ENCODE measurements at regions not wholly inside any gene's neighbourhood (a gene's known extent, or its start where the extent isn't known, plus 50 kb on each side); places are given as distances from the start of the nearest gene placed in this dataset.

- Histone ChIP-seq H3K36me3 (ENCODE audit: control insufficient read depth in 2 of 2, insufficient read depth in 2 of 2, low read length in 1 of 2) (no peaks in the 10 kb centered on the region), H3K27ac (ENCODE audit: low read depth in 1 of 2, low read length in 1 of 2) (no peak overlapping the region), H3K4me3 (ENCODE audit: low read length in 2 of 2) (no peak overlapping the region), H3K9me3 (ENCODE audit: control insufficient read depth in 2 of 2, insufficient read depth in 1 of 2, low read length in 1 of 2) (no peaks in the 10 kb centered on the region), H3K27me3 (ENCODE audit: control insufficient read depth in 2 of 2, insufficient read depth in 1 of 2, low read length in 1 of 2) (no peaks in the 10 kb centered on the region), H3K4me1 (ENCODE audit: control insufficient read depth in 2 of 2, insufficient read depth in 2 of 2, low read length in 2 of 2) (no peaks in the 10 kb centered on the region)
- WGBS: 59% methylated on average over 1 of the region's 1 CpG
- DNase-seq (ENCODE audit: low read depth in 6 of 9, low spot score in 9 of 9): no peak
These were observed 211.0 kb downstream of the PIK3C3 start for GRCh38 chr18:42165922-42166513.

DNA sequence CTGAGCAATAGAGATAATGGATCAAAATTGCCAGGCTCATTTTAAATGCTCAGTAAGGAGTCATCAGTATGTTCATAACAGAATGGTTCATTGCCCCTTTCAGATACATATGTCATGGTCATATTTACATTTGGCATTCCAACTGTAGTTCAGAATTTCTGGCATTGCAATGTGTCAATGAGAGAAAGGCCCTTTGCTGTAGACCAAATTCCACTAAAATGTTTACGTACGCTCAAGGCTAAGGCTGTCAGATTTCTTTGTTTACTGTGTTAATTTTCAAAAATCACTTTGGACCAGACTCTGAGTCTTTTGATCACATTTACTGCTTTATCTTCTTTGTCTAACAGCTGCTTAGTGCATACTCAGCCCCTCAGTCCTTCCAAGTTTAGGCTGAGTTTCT, 213.5 kb downstream of the PIK3C3 start:
- 91% methylated on average over 2 of the region's 2 CpGs for WGBS
- Histone ChIP-seq H3K36me3 (ENCODE audit: control insufficient read depth in 2 of 2, insufficient read depth in 2 of 2, low read length in 1 of 2) (no peaks in the 10 kb centered on the region), H3K27me3 (ENCODE audit: control insufficient read depth in 2 of 2, insufficient read depth in 1 of 2, low read length in 1 of 2) (no peaks in the 10 kb centered on the region)

DNA sequence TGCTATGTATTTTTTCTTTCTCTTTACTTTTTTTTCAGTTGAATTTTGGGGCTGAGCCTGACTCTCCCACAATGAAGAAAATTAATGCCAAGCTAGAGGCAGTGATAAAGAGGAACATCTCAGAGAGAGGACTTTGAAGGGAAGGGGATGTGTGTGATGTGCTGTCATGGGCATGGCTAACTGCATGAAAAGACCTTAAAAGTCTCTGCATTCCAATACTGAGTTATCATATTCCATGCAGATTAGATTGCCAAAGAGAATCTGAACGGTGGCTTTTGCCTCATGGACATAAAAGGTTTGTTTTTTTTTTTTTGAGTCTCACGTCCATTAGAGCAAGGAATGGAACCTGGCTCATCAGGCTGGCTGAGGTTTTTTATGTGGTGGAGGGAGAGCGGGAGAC, 213.9 kb downstream of the PIK3C3 start:
- Histone ChIP-seq H3K27ac (ENCODE audit: low read depth in 1 of 2, low read length in 1 of 2) (no peak overlapping the region), H3K4me3 (ENCODE audit: low read length in 2 of 2) (no peak overlapping the region), H3K9me3 (ENCODE audit: control insufficient read depth in 2 of 2, insufficient read depth in 1 of 2, low read length in 1 of 2) (no peaks in the 10 kb centered on the region), H3K27me3 (ENCODE audit: control insufficient read depth in 2 of 2, insufficient read depth in 1 of 2, low read length in 1 of 2) (no peaks in the 10 kb centered on the region), H3K36me3 (ENCODE audit: control insufficient read depth in 2 of 2, insufficient read depth in 2 of 2, low read length in 1 of 2) (no peaks in the 10 kb centered on the region), H3K4me1 (ENCODE audit: control insufficient read depth in 2 of 2, insufficient read depth in 2 of 2, low read length in 2 of 2) (no peaks in the 10 kb centered on the region)
- WGBS: 83% methylated on average over 3 of the region's 3 CpGs
- no peak for DNase-seq (ENCODE audit: low read depth in 6 of 9, low spot score in 9 of 9)

More for the DNA sequence above, 213.5 kb downstream of the PIK3C3 start:
- no peaks in the 10 kb centered on the region for H3K9me3 ChIP-seq (ENCODE audit: control insufficient read depth in 2 of 2, insufficient read depth in 1 of 2, low read length in 1 of 2)
- DNase-seq (ENCODE audit: low read depth in 6 of 9, low spot score in 9 of 9): no peak
- no peaks in the 10 kb centered on the region for H3K4me1 ChIP-seq (ENCODE audit: control insufficient read depth in 2 of 2, insufficient read depth in 2 of 2, low read length in 2 of 2)
- H3K4me3 ChIP-seq (ENCODE audit: low read length in 2 of 2): no peak overlapping the region
- H3K27ac ChIP-seq (ENCODE audit: low read depth in 1 of 2, low read length in 1 of 2): no peak overlapping the region

GRCh38 chr18:42174909-42175308, 219.9 kb downstream of the PIK3C3 start:
- H3K4me3 ChIP-seq (ENCODE audit: low read length in 2 of 2): no peak overlapping the region
- WGBS: 96% methylated on average over 1 of the region's 1 CpG
- H3K9me3 ChIP-seq (ENCODE audit: control insufficient read depth in 2 of 2, insufficient read depth in 1 of 2, low read length in 1 of 2): no peaks in the 10 kb centered on the region
- no peak for DNase-seq (ENCODE audit: low read depth in 6 of 9, low spot score in 9 of 9)
- no peaks in the 10 kb centered on the region for H3K4me1 ChIP-seq (ENCODE audit: control insufficient read depth in 2 of 2, insufficient read depth in 2 of 2, low read length in 2 of 2)
- no peaks in the 10 kb centered on the region for H3K36me3 ChIP-seq (ENCODE audit: control insufficient read depth in 2 of 2, insufficient read depth in 2 of 2, low read length in 1 of 2)
- no peaks in the 10 kb centered on the region for H3K27me3 ChIP-seq (ENCODE audit: control insufficient read depth in 2 of 2, insufficient read depth in 1 of 2, low read length in 1 of 2)
- H3K27ac ChIP-seq (ENCODE audit: low read depth in 1 of 2, low read length in 1 of 2): no peak overlapping the region

DNA sequence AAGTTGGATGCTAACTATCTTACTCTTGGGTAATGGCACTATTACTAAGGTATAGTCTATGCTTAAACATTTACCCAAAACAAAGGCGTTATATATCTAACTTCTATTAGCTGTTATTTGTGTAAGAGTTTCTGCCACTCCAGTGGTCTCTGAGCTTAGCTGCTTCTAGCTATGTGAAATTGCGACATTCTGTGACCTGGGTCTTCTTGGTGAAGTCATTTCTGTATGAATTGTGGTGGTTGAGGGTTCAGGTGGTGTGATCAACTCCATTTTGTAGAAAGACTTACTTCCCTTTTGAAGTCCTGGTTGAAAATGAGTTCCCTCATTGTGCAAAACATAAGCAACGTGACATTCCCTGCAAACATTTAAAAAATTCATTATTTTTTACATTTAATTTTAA, 221.6 kb downstream of the PIK3C3 start:
- Histone ChIP-seq H3K4me1 (ENCODE audit: control insufficient read depth in 2 of 2, insufficient read depth in 2 of 2, low read length in 2 of 2) (no peaks in the 10 kb centered on the region), H3K4me3 (ENCODE audit: low read length in 2 of 2) (no peak overlapping the region), H3K27ac (ENCODE audit: low read depth in 1 of 2, low read length in 1 of 2) (no peak overlapping the region), H3K9me3 (ENCODE audit: control insufficient read depth in 2 of 2, insufficient read depth in 1 of 2, low read length in 1 of 2) (no peaks in the 10 kb centered on the region), H3K27me3 (ENCODE audit: control insufficient read depth in 2 of 2, insufficient read depth in 1 of 2, low read length in 1 of 2) (no peaks in the 10 kb centered on the region), H3K36me3 (ENCODE audit: control insufficient read depth in 2 of 2, insufficient read depth in 2 of 2, low read length in 1 of 2) (no peaks in the 10 kb centered on the region)
- DNase-seq (ENCODE audit: low read depth in 6 of 9, low spot score in 9 of 9): no peak
- 84% methylated on average over 3 of the region's 3 CpGs for WGBS

DNA sequence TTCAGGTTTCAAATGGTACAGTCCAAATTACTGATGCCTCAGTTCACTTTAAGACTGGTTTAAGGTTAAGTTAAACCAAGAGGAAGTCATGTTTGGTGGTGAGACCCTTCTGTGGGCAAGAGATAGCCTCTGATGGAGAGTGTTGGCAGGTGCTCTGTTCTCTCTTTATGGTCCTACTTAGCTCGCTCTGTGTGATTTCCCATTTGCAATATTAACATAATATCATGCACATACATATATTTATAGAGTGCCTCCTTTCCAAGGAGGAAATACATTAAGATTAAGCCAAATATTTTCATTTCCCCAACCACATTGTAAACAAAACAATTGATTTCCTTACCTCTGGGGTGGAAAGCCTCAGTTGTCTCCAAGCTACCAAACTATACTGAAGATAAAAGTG, 222.4 kb downstream of the PIK3C3 start:
- no peak overlapping the region for H3K4me3 ChIP-seq (ENCODE audit: low read length in 2 of 2)
- H3K27ac ChIP-seq (ENCODE audit: low read depth in 1 of 2, low read length in 1 of 2): no peak overlapping the region
- H3K9me3 ChIP-seq (ENCODE audit: control insufficient read depth in 2 of 2, insufficient read depth in 1 of 2, low read length in 1 of 2): no peaks in the 10 kb centered on the region
- WGBS: 63% methylated on average over 1 of the region's 1 CpG
- H3K4me1 ChIP-seq (ENCODE audit: control insufficient read depth in 2 of 2, insufficient read depth in 2 of 2, low read length in 2 of 2): no peaks in the 10 kb centered on the region
- DNase-seq (ENCODE audit: low read depth in 6 of 9, low spot score in 9 of 9): no peak
- no peaks in the 10 kb centered on the region for H3K27me3 ChIP-seq (ENCODE audit: control insufficient read depth in 2 of 2, insufficient read depth in 1 of 2, low read length in 1 of 2)
- no peaks in the 10 kb centered on the region for H3K36me3 ChIP-seq (ENCODE audit: control insufficient read depth in 2 of 2, insufficient read depth in 2 of 2, low read length in 1 of 2)

GRCh38 chr18:42178376-42179080, 223.5 kb downstream of the PIK3C3 start:
- Histone ChIP-seq H3K9me3 (ENCODE audit: control insufficient read depth in 2 of 2, insufficient read depth in 1 of 2, low read length in 1 of 2) (no peaks in the 10 kb centered on the region), H3K27me3 (ENCODE audit: control insufficient read depth in 2 of 2, insufficient read depth in 1 of 2, low read length in 1 of 2) (no peaks in the 10 kb centered on the region), H3K27ac (ENCODE audit: low read depth in 1 of 2, low read length in 1 of 2) (no peak overlapping the region), H3K36me3 (ENCODE audit: control insufficient read depth in 2 of 2, insufficient read depth in 2 of 2, low read length in 1 of 2) (no peaks in the 10 kb centered on the region), H3K4me1 (ENCODE audit: control insufficient read depth in 2 of 2, insufficient read depth in 2 of 2, low read length in 2 of 2) (no peaks in the 10 kb centered on the region), H3K4me3 (ENCODE audit: low read length in 2 of 2) (no peak overlapping the region)
- DNase-seq (ENCODE audit: low read depth in 6 of 9, low spot score in 9 of 9): no peak
- 98% methylated on average over 1 of the region's 1 CpG for WGBS

DNA sequence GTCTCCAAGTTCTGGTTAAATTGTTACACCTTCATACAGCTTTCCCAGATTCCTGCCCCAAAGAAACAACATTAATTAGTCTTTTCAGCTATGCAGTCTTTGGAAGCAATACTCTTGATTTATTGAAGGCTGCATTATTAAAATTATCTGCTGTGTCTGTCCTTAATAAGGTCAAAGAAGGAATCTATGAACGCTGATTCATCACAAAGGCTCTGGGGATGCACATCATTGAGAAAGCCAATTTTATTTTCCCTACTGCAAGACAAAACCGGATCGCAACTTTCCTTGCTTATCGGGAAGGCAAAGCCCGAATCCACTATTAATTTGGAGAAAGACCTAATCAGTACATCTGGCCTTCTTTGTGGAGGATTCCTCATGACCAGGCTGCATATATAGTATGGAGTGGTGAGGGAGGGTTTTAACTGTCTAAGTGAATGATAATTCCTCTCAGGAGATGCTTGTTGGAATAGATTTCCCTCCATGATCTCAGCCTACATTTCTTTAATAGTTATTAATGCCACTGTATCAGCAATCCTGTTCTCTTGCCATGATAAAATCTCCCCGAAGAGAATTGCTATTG, 224.6 kb downstream of the PIK3C3 start:
- no peaks in the 10 kb centered on the region for H3K36me3 ChIP-seq (ENCODE audit: control insufficient read depth in 2 of 2, insufficient read depth in 2 of 2, low read length in 1 of 2)
- H3K4me3 ChIP-seq (ENCODE audit: low read length in 2 of 2): no peak overlapping the region
- H3K9me3 ChIP-seq (ENCODE audit: control insufficient read depth in 2 of 2, insufficient read depth in 1 of 2, low read length in 1 of 2): no peaks in the 10 kb centered on the region
- 96% methylated on average over 6 of the region's 6 CpGs for WGBS
- DNase-seq (ENCODE audit: low read depth in 6 of 9, low spot score in 9 of 9): no peak
- no peaks in the 10 kb centered on the region for H3K27me3 ChIP-seq (ENCODE audit: control insufficient read depth in 2 of 2, insufficient read depth in 1 of 2, low read length in 1 of 2)
- no peak overlapping the region for H3K27ac ChIP-seq (ENCODE audit: low read depth in 1 of 2, low read length in 1 of 2)
- H3K4me1 ChIP-seq (ENCODE audit: control insufficient read depth in 2 of 2, insufficient read depth in 2 of 2, low read length in 2 of 2): no peaks in the 10 kb centered on the region

GRCh38 chr18:42181474-42181873, 226.4 kb downstream of the PIK3C3 start:
- H3K4me1 ChIP-seq (ENCODE audit: control insufficient read depth in 2 of 2, insufficient read depth in 2 of 2, low read length in 2 of 2): no peaks in the 10 kb centered on the region
- H3K4me3 ChIP-seq (ENCODE audit: low read length in 2 of 2): no peak overlapping the region
- 95% methylated on average over 3 of the region's 3 CpGs for WGBS
- no peaks in the 10 kb centered on the region for H3K36me3 ChIP-seq (ENCODE audit: control insufficient read depth in 2 of 2, insufficient read depth in 2 of 2, low read length in 1 of 2)
- H3K9me3 ChIP-seq (ENCODE audit: control insufficient read depth in 2 of 2, insufficient read depth in 1 of 2, low read length in 1 of 2): no peaks in the 10 kb centered on the region
- no peak for DNase-seq (ENCODE audit: low read depth in 6 of 9, low spot score in 9 of 9)
- H3K27ac ChIP-seq (ENCODE audit: low read depth in 1 of 2, low read length in 1 of 2): no peak overlapping the region
- no peaks in the 10 kb centered on the region for H3K27me3 ChIP-seq (ENCODE audit: control insufficient read depth in 2 of 2, insufficient read depth in 1 of 2, low read length in 1 of 2)
